ENCODE measurements at regions not wholly inside any gene's neighbourhood (a gene's known extent, or its start where the extent isn't known, plus 50 kb on each side); places are given as distances from the start of the nearest gene placed in this dataset.
"Not testable (repeated sequence)": the region's sequence is repeated elsewhere in the genome, so short reads cannot be mapped to it uniquely, and the experiment has no call there.

- no peak for DNase-seq
Measured at GRCh38 chr5:106307265-106307664, 1363.5 kb downstream of the EFNA5 start.

GRCh38 chr5:106306313-106307028 lies 1364.3 kb downstream of the EFNA5 start:
- DNase-seq = no peak

GRCh38 chr5:106303911-106304310 lies 1366.8 kb downstream of the EFNA5 start:
- DNase-seq = peak; percentile 21

GRCh38 chr5:106292654-106293053 lies 1378.1 kb downstream of the EFNA5 start:
- peak; percentile 41 for DNase-seq

- peak; percentile 14 for DNase-seq
Measured at GRCh38 chr5:106290841-106291240, 1379.9 kb downstream of the EFNA5 start.

- peak; percentile 42 for DNase-seq
Measured at GRCh38 chr5:106288979-106289378, 1381.8 kb downstream of the EFNA5 start.

GRCh38 chr5:106277540-106278096 lies 1393.1 kb downstream of the EFNA5 start:
- no peak for DNase-seq

- peak; percentile 57 for DNase-seq
Measured at GRCh38 chr5:106269252-106269843, 1401.4 kb downstream of the EFNA5 start.

GRCh38 chr5:106267256-106267655 lies 1403.5 kb downstream of the EFNA5 start:
- no peak for DNase-seq

- no peak for DNase-seq
Measured at GRCh38 chr5:106262395-106262794, 1408.3 kb downstream of the EFNA5 start.

- not testable (repeated sequence) for DNase-seq
Measured at GRCh38 chr5:106259431-106260090, 1411.2 kb downstream of the EFNA5 start.

- DNase-seq = peak; percentile 64
Measured at GRCh38 chr5:106258591-106259125, 1412.1 kb downstream of the EFNA5 start.

GRCh38 chr5:106254784-106255183 lies 1416.0 kb downstream of the EFNA5 start:
- DNase-seq = no peak

- DNase-seq = not testable (repeated sequence)
Measured at GRCh38 chr5:106246044-106246745, 1424.5 kb downstream of the EFNA5 start.

- DNase-seq = no peak
Measured at GRCh38 chr5:106241409-106241808, 1429.3 kb downstream of the EFNA5 start.

GRCh38 chr5:106205916-106206571 lies 1464.7 kb downstream of the EFNA5 start:
- DNase-seq = no peak

GRCh38 chr5:106202035-106202434 lies 1468.7 kb downstream of the EFNA5 start:
- DNase-seq = no peak

GRCh38 chr5:106200971-106201370 lies 1469.8 kb downstream of the EFNA5 start:
- no peak for DNase-seq

- no peak for DNase-seq
Measured at GRCh38 chr5:106195679-106196474, 1474.9 kb downstream of the EFNA5 start.

- DNase-seq = no peak
Measured at GRCh38 chr5:106189121-106189809, 1481.5 kb downstream of the EFNA5 start.
